ENCODE measurements at regions not wholly inside any gene's neighbourhood (a gene's known extent, or its start where the extent isn't known, plus 50 kb on each side); places are given as distances from the start of the nearest gene placed in this dataset.

DNA sequence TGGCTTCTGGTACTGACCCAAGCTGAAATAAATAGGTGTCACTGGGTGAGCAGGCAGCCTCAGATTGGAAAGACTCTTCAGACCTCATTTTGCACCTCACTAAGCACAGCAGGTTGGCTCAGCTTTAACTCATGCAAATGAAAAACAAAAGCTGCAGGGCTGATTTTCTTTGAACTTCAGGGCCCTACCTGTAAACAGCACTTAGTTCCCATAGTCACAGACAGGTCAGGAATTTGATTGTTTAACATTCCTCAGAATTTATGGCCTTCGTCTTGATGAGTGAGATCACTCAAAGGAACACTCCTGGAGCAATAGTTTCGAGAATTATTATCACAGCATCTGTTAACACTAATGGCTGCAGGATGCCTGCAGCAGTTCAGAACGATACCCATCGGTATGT, 718.5 kb downstream of the EFNB2 start:
- DNase-seq (ENCODE audit: low read depth, low spot score) (no peak), ATAC-seq (no peak)
- H3K36me3 ChIP-seq (ENCODE audit: control insufficient read depth in 1 of 2, insufficient read depth in 2 of 2, low read length in 2 of 2) = no peaks in the 10 kb centered on the region
- no peak overlapping the region for H3K4me3 ChIP-seq (replicated peaks in 1 of 2; ENCODE audit: low read depth in 1 of 2, low read length in 2 of 2)
- H3K4me2 ChIP-seq (ENCODE audit: low read length) = no peak overlapping the region
- no peak overlapping the region for H2AFZ ChIP-seq (ENCODE audit: low read depth, low read length, poor library complexity, severe bottlenecking)
- H3K9me2 ChIP-seq (ENCODE audit: insufficient read depth) = no peaks in the 10 kb centered on the region
- H3K27me3 ChIP-seq (ENCODE audit: insufficient read depth, low read length) = no peaks in the 10 kb centered on the region
- ChIA-PET CTCF (no interaction called here), POLR2A (no interaction called here), RAD21 (ENCODE audit: low non-redundant PET in 1 of 2, low total read pairs in 2 of 2, uncharacterized antibody in 2 of 2, unreplicated experiment in 2 of 2) (no interaction called here)
- TF ChIP-seq SRF (IDR thresholded peaks at IDR 0.05; ENCODE audit: low read depth) (no peak), POLR2AphosphoS5 (IDR thresholded peaks at IDR 0.05; ENCODE audit: low read depth, low read length) (no peak), CBX3 (IDR thresholded peaks at IDR 0.05; ENCODE audit: low read depth) (no peak), YY1 (IDR thresholded peaks at IDR 0.05; ENCODE audit: extremely low read depth, insufficient replicate concordance, low read depth, low read length) (no peak), SP1 (IDR thresholded peaks at IDR 0.05; ENCODE audit: low read depth) (no peak), EZH2 (IDR thresholded peaks at IDR 0.05) (no peak), CEBPB (IDR thresholded peaks at IDR 0.05; ENCODE audit: low read depth) (no peak)
- TF ChIP-seq, protein P1, sequence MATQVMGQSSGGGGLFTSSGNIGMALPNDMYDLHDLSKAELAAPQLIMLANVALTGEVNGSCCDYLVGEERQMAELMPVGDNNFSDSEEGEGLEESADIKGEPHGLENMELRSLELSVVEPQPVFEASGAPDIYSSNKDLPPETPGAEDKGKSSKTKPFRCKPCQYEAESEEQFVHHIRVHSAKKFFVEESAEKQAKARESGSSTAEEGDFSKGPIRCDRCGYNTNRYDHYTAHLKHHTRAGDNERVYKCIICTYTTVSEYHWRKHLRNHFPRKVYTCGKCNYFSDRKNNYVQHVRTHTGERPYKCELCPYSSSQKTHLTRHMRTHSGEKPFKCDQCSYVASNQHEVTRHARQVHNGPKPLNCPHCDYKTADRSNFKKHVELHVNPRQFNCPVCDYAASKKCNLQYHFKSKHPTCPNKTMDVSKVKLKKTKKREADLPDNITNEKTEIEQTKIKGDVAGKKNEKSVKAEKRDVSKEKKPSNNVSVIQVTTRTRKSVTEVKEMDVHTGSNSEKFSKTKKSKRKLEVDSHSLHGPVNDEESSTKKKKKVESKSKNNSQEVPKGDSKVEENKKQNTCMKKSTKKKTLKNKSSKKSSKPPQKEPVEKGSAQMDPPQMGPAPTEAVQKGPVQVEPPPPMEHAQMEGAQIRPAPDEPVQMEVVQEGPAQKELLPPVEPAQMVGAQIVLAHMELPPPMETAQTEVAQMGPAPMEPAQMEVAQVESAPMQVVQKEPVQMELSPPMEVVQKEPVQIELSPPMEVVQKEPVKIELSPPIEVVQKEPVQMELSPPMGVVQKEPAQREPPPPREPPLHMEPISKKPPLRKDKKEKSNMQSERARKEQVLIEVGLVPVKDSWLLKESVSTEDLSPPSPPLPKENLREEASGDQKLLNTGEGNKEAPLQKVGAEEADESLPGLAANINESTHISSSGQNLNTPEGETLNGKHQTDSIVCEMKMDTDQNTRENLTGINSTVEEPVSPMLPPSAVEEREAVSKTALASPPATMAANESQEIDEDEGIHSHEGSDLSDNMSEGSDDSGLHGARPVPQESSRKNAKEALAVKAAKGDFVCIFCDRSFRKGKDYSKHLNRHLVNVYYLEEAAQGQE (IDR thresholded peaks at IDR 0.05; ENCODE audit: low read depth) = no peak
- no peaks in the 10 kb centered on the region for H4K20me1 ChIP-seq (ENCODE audit: insufficient read depth)
- H3K27ac ChIP-seq (ENCODE audit: low read depth, low read length) = no peak overlapping the region
- H3K4me1 ChIP-seq (ENCODE audit: control insufficient read depth in 1 of 2, insufficient read depth in 2 of 2, low read length in 2 of 2) = peaks cover 5 to 17% of the 10 kb centered on the region in 2 experiments
- intact Hi-C loops (cut with micrococcal nuclease) = no loop called here
- no peaks in the 10 kb centered on the region for H3K9me3 ChIP-seq (ENCODE audit: control insufficient read depth in 1 of 2, insufficient read depth in 1 of 2, low read depth in 1 of 2, low read length in 2 of 2)
- no peak overlapping the region for H3K9ac ChIP-seq (ENCODE audit: low read length)
- no peaks in the 10 kb centered on the region for H3K79me2 ChIP-seq (ENCODE audit: insufficient read depth, low read length)
- BruUV-seq (replicated peaks) = no TSS peak

DNA sequence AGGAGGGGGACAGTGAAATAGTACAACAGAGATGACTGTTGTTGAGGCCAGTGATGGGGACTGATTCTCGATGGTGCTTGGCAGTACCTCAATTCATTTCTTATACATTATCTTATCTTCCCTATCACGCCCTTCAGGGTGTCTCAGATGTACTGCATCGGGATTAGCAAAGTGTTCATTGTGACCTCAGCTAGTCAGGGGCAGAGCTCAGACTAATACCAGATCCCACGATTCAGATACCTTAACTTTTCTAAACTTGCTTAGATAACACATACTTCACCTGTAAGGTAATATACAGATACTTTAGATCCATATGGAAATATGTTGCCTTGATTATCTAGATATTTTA, 720.6 kb downstream of the EFNB2 start:
- no peak overlapping the region for H3K27ac ChIP-seq (ENCODE audit: low read depth, low read length)
- H3K4me1 ChIP-seq (ENCODE audit: control insufficient read depth in 1 of 2, insufficient read depth in 2 of 2, low read length in 2 of 2) = peaks cover 5 to 17% of the 10 kb centered on the region in 2 experiments
- H3K4me3 ChIP-seq (replicated peaks in 1 of 2; ENCODE audit: low read depth in 1 of 2, low read length in 2 of 2) = no peak overlapping the region
- ChIA-PET CTCF (no interaction called here), RAD21 (ENCODE audit: low non-redundant PET in 1 of 2, low total read pairs in 2 of 2, uncharacterized antibody in 2 of 2, unreplicated experiment in 2 of 2) (no interaction called here), POLR2A (no interaction called here)
- no peaks in the 10 kb centered on the region for H3K9me3 ChIP-seq (ENCODE audit: control insufficient read depth in 1 of 2, insufficient read depth in 1 of 2, low read depth in 1 of 2, low read length in 2 of 2)
- no TSS peak for BruUV-seq (replicated peaks)
- ATAC-seq (no peak), DNase-seq (ENCODE audit: low read depth, low spot score) (no peak)
- intact Hi-C loops (cut with micrococcal nuclease) = no loop called here
- H3K36me3 ChIP-seq (ENCODE audit: control insufficient read depth in 1 of 2, insufficient read depth in 2 of 2, low read length in 2 of 2) = no peaks in the 10 kb centered on the region
- H3K9ac ChIP-seq (ENCODE audit: low read length) = no peak overlapping the region
- no peak overlapping the region for H2AFZ ChIP-seq (ENCODE audit: low read depth, low read length, poor library complexity, severe bottlenecking)
- H3K27me3 ChIP-seq (ENCODE audit: insufficient read depth, low read length) = no peaks in the 10 kb centered on the region
- H4K20me1 ChIP-seq (ENCODE audit: insufficient read depth) = no peaks in the 10 kb centered on the region
- no peaks in the 10 kb centered on the region for H3K79me2 ChIP-seq (ENCODE audit: insufficient read depth, low read length)
- peak overlapping the region; percentile 30 for H3K4me2 ChIP-seq (ENCODE audit: low read length)
- H3K9me2 ChIP-seq (ENCODE audit: insufficient read depth) = no peaks in the 10 kb centered on the region
- TF ChIP-seq EZH2 (IDR thresholded peaks at IDR 0.05) = no peak
- TF ChIP-seq EZH2phosphoT487 (IDR thresholded peaks at IDR 0.05; ENCODE audit: borderline replicate concordance) = no peak
- TF ChIP-seq, protein P2, sequence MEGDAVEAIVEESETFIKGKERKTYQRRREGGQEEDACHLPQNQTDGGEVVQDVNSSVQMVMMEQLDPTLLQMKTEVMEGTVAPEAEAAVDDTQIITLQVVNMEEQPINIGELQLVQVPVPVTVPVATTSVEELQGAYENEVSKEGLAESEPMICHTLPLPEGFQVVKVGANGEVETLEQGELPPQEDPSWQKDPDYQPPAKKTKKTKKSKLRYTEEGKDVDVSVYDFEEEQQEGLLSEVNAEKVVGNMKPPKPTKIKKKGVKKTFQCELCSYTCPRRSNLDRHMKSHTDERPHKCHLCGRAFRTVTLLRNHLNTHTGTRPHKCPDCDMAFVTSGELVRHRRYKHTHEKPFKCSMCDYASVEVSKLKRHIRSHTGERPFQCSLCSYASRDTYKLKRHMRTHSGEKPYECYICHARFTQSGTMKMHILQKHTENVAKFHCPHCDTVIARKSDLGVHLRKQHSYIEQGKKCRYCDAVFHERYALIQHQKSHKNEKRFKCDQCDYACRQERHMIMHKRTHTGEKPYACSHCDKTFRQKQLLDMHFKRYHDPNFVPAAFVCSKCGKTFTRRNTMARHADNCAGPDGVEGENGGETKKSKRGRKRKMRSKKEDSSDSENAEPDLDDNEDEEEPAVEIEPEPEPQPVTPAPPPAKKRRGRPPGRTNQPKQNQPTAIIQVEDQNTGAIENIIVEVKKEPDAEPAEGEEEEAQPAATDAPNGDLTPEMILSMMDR (IDR thresholded peaks at IDR 0.05 in 2 of 3, conservative IDR thresholded peaks at IDR 0.05 in 1 of 3; ENCODE audit: borderline replicate concordance in 1 of 3, insufficient read depth in 1 of 3, low read depth in 2 of 3, low read length in 2 of 3) = no peak
- no peak for TF ChIP-seq ZFX (IDR thresholded peaks at IDR 0.05)
- TF ChIP-seq POLR2A (IDR thresholded peaks at IDR 0.05; ENCODE audit: borderline replicate concordance, extremely low read depth, insufficient read depth, insufficient read length) = no peak
- TF ChIP-seq CBX3 (IDR thresholded peaks at IDR 0.05; ENCODE audit: low read depth) = no peak
- TF ChIP-seq, protein P3, sequence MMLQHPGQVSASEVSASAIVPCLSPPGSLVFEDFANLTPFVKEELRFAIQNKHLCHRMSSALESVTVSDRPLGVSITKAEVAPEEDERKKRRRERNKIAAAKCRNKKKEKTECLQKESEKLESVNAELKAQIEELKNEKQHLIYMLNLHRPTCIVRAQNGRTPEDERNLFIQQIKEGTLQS (IDR thresholded peaks at IDR 0.05) = no peak
- no peak for TF ChIP-seq ZNF274 (IDR thresholded peaks at IDR 0.05; ENCODE audit: low read depth, low read length)

Measured in HCT116 (cell line).